HCT116 (cell line): ENCODE measurements at regions not wholly inside any gene's neighbourhood (a gene's known extent, or its start where the extent isn't known, plus 50 kb on each side); places are given as distances from the start of the nearest gene placed in this dataset.
"Not testable (repeated sequence)": the region's sequence is repeated elsewhere in the genome, so short reads cannot be mapped to it uniquely, and the experiment has no call there.

ENCODE experiments used
- CTCF ChIP-seq, 3 experiments: fragments of 200-600 bp in 1 of 3; sonication (generic) in 1 of 3; IDR thresholded peaks in 2 of 3; conservative IDR thresholded peaks in 1 of 3; 2 replicates each; pipeline ENCODE4 v1.5.1; 2012 to 2017; ENCODE audit warnings: low read depth in 2 of 3, low read length in 2 of 3, antibody characterized with exemption in 1 of 3, borderline replicate concordance in 1 of 3, control low read depth in 1 of 3, mild to moderate bottlenecking in 1 of 3, mixed read lengths in 1 of 3, mixed run types in 1 of 3, moderate library complexity in 1 of 3; ENCODE audit not compliant: insufficient read depth in 1 of 3
- EZH2 ChIP-seq: fragments of 200-600 bp; sonication (generic); IDR thresholded peaks from 2 replicates; pipeline ENCODE4 v1.6.1; 2017; ENCODE audit warnings: antibody characterized with exemption, mixed run types
- TF ChIP-seq, protein P1 (sequence below): IDR thresholded peaks from 2 replicates; pipeline ENCODE4 v1.6.1; 2012

- TF ChIP-seq CTCF (IDR thresholded peaks at IDR 0.05 in 2 of 3, conservative IDR thresholded peaks at IDR 0.05 in 1 of 3; ENCODE audit: borderline replicate concordance in 1 of 3, insufficient read depth in 1 of 3, low read depth in 2 of 3, low read length in 2 of 3); EZH2: not testable (repeated sequence)
- TF ChIP-seq, protein P1, sequence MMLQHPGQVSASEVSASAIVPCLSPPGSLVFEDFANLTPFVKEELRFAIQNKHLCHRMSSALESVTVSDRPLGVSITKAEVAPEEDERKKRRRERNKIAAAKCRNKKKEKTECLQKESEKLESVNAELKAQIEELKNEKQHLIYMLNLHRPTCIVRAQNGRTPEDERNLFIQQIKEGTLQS, result not testable (repeated sequence)
These were observed 136.3 kb downstream of the TBC1D2B start for GRCh38 chr15:77941090-77941827.
